ENCODE measurements at regions not wholly inside any gene's neighbourhood (a gene's known extent, or its start where the extent isn't known, plus 50 kb on each side); places are given as distances from the start of the nearest gene placed in this dataset.

GRCh38 chr2:217219164-217219520, 359.3 kb upstream of the TNP1 start:
- DNase-seq: no peak

GRCh38 chr2:217218269-217219163, 358.7 kb upstream of the TNP1 start:
- no peak for DNase-seq

- no peak for DNase-seq
Observed at GRCh38 chr2:217216982-217217381, 357.1 kb upstream of the TNP1 start.

GRCh38 chr2:217216316-217216715, 356.5 kb upstream of the TNP1 start:
- DNase-seq: no peak

GRCh38 chr2:217215877-217216276, 356.0 kb upstream of the TNP1 start:
- DNase-seq: no peak

GRCh38 chr2:217208867-217209266, 349.0 kb upstream of the TNP1 start:
- no peak for DNase-seq

GRCh38 chr2:217207699-217208010, 347.8 kb upstream of the TNP1 start:
- no peak for DNase-seq

- no peak for DNase-seq
Observed at GRCh38 chr2:217206907-217207698, 347.2 kb upstream of the TNP1 start.

GRCh38 chr2:217206016-217206725, 346.3 kb upstream of the TNP1 start:
- no peak for DNase-seq

- DNase-seq: no peak
Observed at GRCh38 chr2:217204358-217204757, 344.5 kb upstream of the TNP1 start.

GRCh38 chr2:217203086-217203485, 343.2 kb upstream of the TNP1 start:
- no peak for DNase-seq

- DNase-seq: no peak
Observed at GRCh38 chr2:217199255-217199630, 339.4 kb upstream of the TNP1 start.

GRCh38 chr2:217195658-217196446, 336.0 kb upstream of the TNP1 start:
- DNase-seq: no peak

- no peak for DNase-seq
Observed at GRCh38 chr2:217195016-217195415, 335.2 kb upstream of the TNP1 start.

GRCh38 chr2:217193431-217194340, 333.8 kb upstream of the TNP1 start:
- no peak for DNase-seq

GRCh38 chr2:217192366-217192765, 332.5 kb upstream of the TNP1 start:
- DNase-seq: no peak

- no peak for DNase-seq
Observed at GRCh38 chr2:217189747-217190146, 329.9 kb upstream of the TNP1 start.

GRCh38 chr2:217189131-217189530, 329.3 kb upstream of the TNP1 start:
- DNase-seq: no peak

GRCh38 chr2:217186668-217187159, 326.9 kb upstream of the TNP1 start:
- no peak for DNase-seq

GRCh38 chr2:217186152-217186551, 326.3 kb upstream of the TNP1 start:
- no peak for DNase-seq

- no peak for DNase-seq
Observed at GRCh38 chr2:217185265-217185995, 325.6 kb upstream of the TNP1 start.
